ENCODE measurements at regions not wholly inside any gene's neighbourhood (a gene's known extent, or its start where the extent isn't known, plus 50 kb on each side); places are given as distances from the start of the nearest gene placed in this dataset.

GRCh38 chr18:47411159-47411558, 159.7 kb upstream of the SKOR2 start:
- TF ChIP-seq POLR2A (IDR thresholded peaks at IDR 0.05; ENCODE audit: low read depth, low read length): no peak
- no peak for TF ChIP-seq POLR2AphosphoS5 (IDR thresholded peaks at IDR 0.05; ENCODE audit: low read depth, low read length)
- TF ChIP-seq POU2F2 (IDR thresholded peaks at IDR 0.05; ENCODE audit: low read depth, low read length): no peak
- TF ChIP-seq PAX5 (IDR thresholded peaks at IDR 0.05; ENCODE audit: insufficient read depth, low read length, severe bottlenecking): no peak
- no peak for TF ChIP-seq SPI1 (IDR thresholded peaks at IDR 0.05; ENCODE audit: low read depth, low read length)
- no peak for TF ChIP-seq TAF1 (IDR thresholded peaks at IDR 0.05; ENCODE audit: low read depth, low read length)
- DNase-seq (ENCODE audit: insufficient read length, low spot score) (no peak), FAIRE-seq (no peak)

GRCh38 chr18:47410139-47410538, 158.7 kb upstream of the SKOR2 start:
- no peak for DNase-seq (ENCODE audit: insufficient read length, low spot score)
- TF ChIP-seq POLR2AphosphoS5 (IDR thresholded peaks at IDR 0.05; ENCODE audit: low read depth, low read length) (no peak), POLR2A (IDR thresholded peaks at IDR 0.05; ENCODE audit: low read depth, low read length) (no peak), PAX5 (IDR thresholded peaks at IDR 0.05; ENCODE audit: insufficient read depth, low read length, severe bottlenecking) (no peak)
- no peak for FAIRE-seq

- no peak for TF ChIP-seq POLR2AphosphoS5 (IDR thresholded peaks at IDR 0.05; ENCODE audit: low read depth, low read length)
- no peak for TF ChIP-seq POU2F2 (IDR thresholded peaks at IDR 0.05; ENCODE audit: low read depth, low read length)
- no peak for TF ChIP-seq PAX5 (IDR thresholded peaks at IDR 0.05; ENCODE audit: insufficient read depth, low read length, severe bottlenecking)
- TF ChIP-seq SPI1 (IDR thresholded peaks at IDR 0.05; ENCODE audit: low read depth, low read length): no peak
- TF ChIP-seq TAF1 (IDR thresholded peaks at IDR 0.05; ENCODE audit: low read depth, low read length): no peak
- FAIRE-seq: no peak
- DNase-seq (ENCODE audit: insufficient read length, low spot score): no peak
These were observed 158.1 kb upstream of the SKOR2 start for GRCh38 chr18:47409519-47409918.

GRCh38 chr18:47407736-47408135, 156.3 kb upstream of the SKOR2 start:
- TF ChIP-seq POU2F2 (IDR thresholded peaks at IDR 0.05; ENCODE audit: low read depth, low read length) (no peak), POLR2AphosphoS5 (IDR thresholded peaks at IDR 0.05; ENCODE audit: low read depth, low read length) (no peak), PAX5 (IDR thresholded peaks at IDR 0.05; ENCODE audit: insufficient read depth, low read length, severe bottlenecking) (no peak), POLR2A (IDR thresholded peaks at IDR 0.05; ENCODE audit: low read depth, low read length) (no peak), TAF1 (IDR thresholded peaks at IDR 0.05; ENCODE audit: low read depth, low read length) (no peak), SPI1 (IDR thresholded peaks at IDR 0.05; ENCODE audit: low read depth, low read length) (no peak)
- no peak for DNase-seq (ENCODE audit: insufficient read length, low spot score)
- no peak for FAIRE-seq

- DNase-seq (ENCODE audit: insufficient read length, low spot score) (no peak), FAIRE-seq (no peak)
- no peak for TF ChIP-seq POU2F2 (IDR thresholded peaks at IDR 0.05; ENCODE audit: low read depth, low read length)
- TF ChIP-seq PAX5 (IDR thresholded peaks at IDR 0.05; ENCODE audit: insufficient read depth, low read length, severe bottlenecking): no peak
- TF ChIP-seq SPI1 (IDR thresholded peaks at IDR 0.05; ENCODE audit: low read depth, low read length): no peak
- no peak for TF ChIP-seq TAF1 (IDR thresholded peaks at IDR 0.05; ENCODE audit: low read depth, low read length)
- no peak for TF ChIP-seq POLR2AphosphoS5 (IDR thresholded peaks at IDR 0.05; ENCODE audit: low read depth, low read length)
- no peak for TF ChIP-seq POLR2A (IDR thresholded peaks at IDR 0.05; ENCODE audit: low read depth, low read length)
These were observed 153.4 kb upstream of the SKOR2 start for GRCh38 chr18:47404845-47405244.

- DNase-seq (ENCODE audit: insufficient read length, low spot score) (no peak), FAIRE-seq (no peak)
- TF ChIP-seq POLR2AphosphoS5 (IDR thresholded peaks at IDR 0.05; ENCODE audit: low read depth, low read length) (no peak), POLR2A (IDR thresholded peaks at IDR 0.05; ENCODE audit: low read depth, low read length) (no peak), SPI1 (IDR thresholded peaks at IDR 0.05; ENCODE audit: low read depth, low read length) (no peak), POU2F2 (IDR thresholded peaks at IDR 0.05; ENCODE audit: low read depth, low read length) (no peak)
These were observed 152.5 kb upstream of the SKOR2 start for GRCh38 chr18:47403949-47404348.

- FAIRE-seq (no peak), DNase-seq (ENCODE audit: insufficient read length, low spot score) (no peak)
- TF ChIP-seq POU2F2 (IDR thresholded peaks at IDR 0.05; ENCODE audit: low read depth, low read length) (no peak), POLR2A (IDR thresholded peaks at IDR 0.05; ENCODE audit: low read depth, low read length) (no peak), SPI1 (IDR thresholded peaks at IDR 0.05; ENCODE audit: low read depth, low read length) (no peak), POLR2AphosphoS5 (IDR thresholded peaks at IDR 0.05; ENCODE audit: low read depth, low read length) (no peak), PAX5 (IDR thresholded peaks at IDR 0.05; ENCODE audit: insufficient read depth, low read length, severe bottlenecking) (no peak)
These were observed 151.9 kb upstream of the SKOR2 start for GRCh38 chr18:47403317-47403716.

GRCh38 chr18:47399475-47399874, 148.0 kb upstream of the SKOR2 start:
- no peak for FAIRE-seq
- TF ChIP-seq PAX5 (IDR thresholded peaks at IDR 0.05; ENCODE audit: insufficient read depth, low read length, severe bottlenecking) (no peak), TAF1 (IDR thresholded peaks at IDR 0.05; ENCODE audit: low read depth, low read length) (no peak), POLR2A (IDR thresholded peaks at IDR 0.05; ENCODE audit: low read depth, low read length) (no peak), POLR2AphosphoS5 (IDR thresholded peaks at IDR 0.05; ENCODE audit: low read depth, low read length) (no peak), SPI1 (IDR thresholded peaks at IDR 0.05; ENCODE audit: low read depth, low read length) (no peak), POU2F2 (IDR thresholded peaks at IDR 0.05; ENCODE audit: low read depth, low read length) (no peak)
- no peak for DNase-seq (ENCODE audit: insufficient read length, low spot score)

- no peak for TF ChIP-seq POLR2AphosphoS5 (IDR thresholded peaks at IDR 0.05; ENCODE audit: low read depth, low read length)
- TF ChIP-seq TAF1 (IDR thresholded peaks at IDR 0.05; ENCODE audit: low read depth, low read length): no peak
- no peak for TF ChIP-seq SPI1 (IDR thresholded peaks at IDR 0.05; ENCODE audit: low read depth, low read length)
- no peak for TF ChIP-seq POU2F2 (IDR thresholded peaks at IDR 0.05; ENCODE audit: low read depth, low read length)
- TF ChIP-seq PAX5 (IDR thresholded peaks at IDR 0.05; ENCODE audit: insufficient read depth, low read length, severe bottlenecking): no peak
- no peak for DNase-seq (ENCODE audit: insufficient read length, low spot score)
- no peak for FAIRE-seq
These were observed 146.3 kb upstream of the SKOR2 start for GRCh38 chr18:47397671-47398319.

- DNase-seq (ENCODE audit: insufficient read length, low spot score): no peak
- TF ChIP-seq PAX5 (IDR thresholded peaks at IDR 0.05; ENCODE audit: insufficient read depth, low read length, severe bottlenecking) (no peak), SPI1 (IDR thresholded peaks at IDR 0.05; ENCODE audit: low read depth, low read length) (no peak), POLR2A (IDR thresholded peaks at IDR 0.05; ENCODE audit: low read depth, low read length) (no peak), POU2F2 (IDR thresholded peaks at IDR 0.05; ENCODE audit: low read depth, low read length) (no peak), POLR2AphosphoS5 (IDR thresholded peaks at IDR 0.05; ENCODE audit: low read depth, low read length) (no peak), TAF1 (IDR thresholded peaks at IDR 0.05; ENCODE audit: low read depth, low read length) (no peak)
- FAIRE-seq: no peak
These were observed 140.2 kb upstream of the SKOR2 start for GRCh38 chr18:47391665-47392064.

Measured in GM12891 (cell line).